ENCODE measurements at regions not wholly inside any gene's neighbourhood (a gene's known extent, or its start where the extent isn't known, plus 50 kb on each side); places are given as distances from the start of the nearest gene placed in this dataset.

DNA sequence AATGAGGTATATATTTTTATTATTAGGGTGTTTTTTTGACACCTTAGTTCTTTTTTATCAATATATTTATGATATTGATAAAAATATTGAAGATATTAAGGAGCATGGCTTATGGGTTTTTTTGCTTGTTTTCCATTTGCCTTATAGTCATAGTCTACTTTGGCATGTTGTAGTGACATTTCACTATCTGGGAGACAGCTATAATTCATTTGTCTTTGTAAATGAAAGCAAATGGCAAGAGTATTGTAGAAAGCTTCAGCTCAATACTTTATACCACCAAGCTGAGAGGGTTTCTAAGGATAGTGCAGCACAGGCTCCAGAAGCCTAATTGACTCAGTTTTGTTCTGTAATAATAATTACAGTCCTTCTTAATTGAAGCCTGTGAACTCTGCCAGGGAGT lies 1182.3 kb downstream of the EFNA5 start:
- TF ChIP-seq, protein P1, sequence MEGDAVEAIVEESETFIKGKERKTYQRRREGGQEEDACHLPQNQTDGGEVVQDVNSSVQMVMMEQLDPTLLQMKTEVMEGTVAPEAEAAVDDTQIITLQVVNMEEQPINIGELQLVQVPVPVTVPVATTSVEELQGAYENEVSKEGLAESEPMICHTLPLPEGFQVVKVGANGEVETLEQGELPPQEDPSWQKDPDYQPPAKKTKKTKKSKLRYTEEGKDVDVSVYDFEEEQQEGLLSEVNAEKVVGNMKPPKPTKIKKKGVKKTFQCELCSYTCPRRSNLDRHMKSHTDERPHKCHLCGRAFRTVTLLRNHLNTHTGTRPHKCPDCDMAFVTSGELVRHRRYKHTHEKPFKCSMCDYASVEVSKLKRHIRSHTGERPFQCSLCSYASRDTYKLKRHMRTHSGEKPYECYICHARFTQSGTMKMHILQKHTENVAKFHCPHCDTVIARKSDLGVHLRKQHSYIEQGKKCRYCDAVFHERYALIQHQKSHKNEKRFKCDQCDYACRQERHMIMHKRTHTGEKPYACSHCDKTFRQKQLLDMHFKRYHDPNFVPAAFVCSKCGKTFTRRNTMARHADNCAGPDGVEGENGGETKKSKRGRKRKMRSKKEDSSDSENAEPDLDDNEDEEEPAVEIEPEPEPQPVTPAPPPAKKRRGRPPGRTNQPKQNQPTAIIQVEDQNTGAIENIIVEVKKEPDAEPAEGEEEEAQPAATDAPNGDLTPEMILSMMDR (IDR thresholded peaks at IDR 0.05; ENCODE audit: low read depth, low read length, missing input control) = no peak
- no peak for TF ChIP-seq ATF3 (IDR thresholded peaks at IDR 0.05)
- TF ChIP-seq YY1 (IDR thresholded peaks at IDR 0.05) = no peak
- TF ChIP-seq TAF1 (conservative IDR thresholded peaks at IDR 0.05) = no peak
- TF ChIP-seq, protein P2, sequence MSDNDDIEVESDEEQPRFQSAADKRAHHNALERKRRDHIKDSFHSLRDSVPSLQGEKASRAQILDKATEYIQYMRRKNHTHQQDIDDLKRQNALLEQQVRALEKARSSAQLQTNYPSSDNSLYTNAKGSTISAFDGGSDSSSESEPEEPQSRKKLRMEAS (IDR thresholded peaks at IDR 0.05) = no peak
- no peak for TF ChIP-seq RAD21 (IDR thresholded peaks at IDR 0.05)
- TF ChIP-seq RXRA (IDR thresholded peaks at IDR 0.05) = no peak
- TF ChIP-seq EGR1 (IDR thresholded peaks at IDR 0.05; ENCODE audit: low read depth in 2 of 2) = no peak
- TF ChIP-seq ZBTB33 (IDR thresholded peaks at IDR 0.05) = no peak
- TF ChIP-seq REST (IDR thresholded peaks at IDR 0.05) = no peak
- TF ChIP-seq GABPA (IDR thresholded peaks at IDR 0.05 in 1 of 2, conservative IDR thresholded peaks at IDR 0.05 in 1 of 2) = no peak
- no peak for TF ChIP-seq JUND (IDR thresholded peaks at IDR 0.05)
- no peak for TF ChIP-seq HNF4G (IDR thresholded peaks at IDR 0.05)

Data from liver (tissue), 3 donors.